Stimulated activated CD8-positive, alpha-beta memory T cell treated with anti-CD3 and anti-CD28 coated beads, Interleukin-15, amount 100 ng/mL, for 4 hours (primary cell): ENCODE measurements at regions not wholly inside any gene's neighbourhood (a gene's known extent, or its start where the extent isn't known, plus 50 kb on each side); places are given as distances from the start of the nearest gene placed in this dataset.
"Not testable (repeated sequence)": the region's sequence is repeated elsewhere in the genome, so short reads cannot be mapped to it uniquely, and the experiment has no call there.

Source experiments
- DNase-seq, 2 donors: peaks; one replicate each; pipeline ENCODE4 v3.0.0-alpha.2; 2020; ENCODE audit warnings: low read depth in 2 of 2

DNA sequence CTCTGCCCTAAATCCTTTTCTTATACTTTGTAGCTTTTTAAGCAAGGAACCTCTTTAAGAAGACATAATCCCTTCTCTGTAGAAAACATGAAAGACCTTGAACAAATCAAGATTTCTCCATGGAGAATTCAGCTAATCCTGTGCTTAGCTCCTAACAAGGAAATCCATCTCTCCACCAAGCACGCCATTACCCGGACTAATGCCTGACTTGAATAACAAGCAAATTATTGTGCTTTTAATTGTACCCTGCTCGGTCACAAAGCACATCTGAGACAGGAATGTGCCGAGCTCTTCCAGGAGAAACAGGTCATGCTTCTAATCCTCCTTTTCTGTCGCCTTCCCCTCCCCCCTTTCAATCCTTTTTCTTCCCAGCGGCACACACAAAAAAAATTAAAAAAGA lies 141.3 kb downstream of the PSAT1 start:
- DNase-seq: no peak

- no peak for DNase-seq
Measured at GRCh38 chr9:78438780-78439179, 141.9 kb downstream of the PSAT1 start.

DNA sequence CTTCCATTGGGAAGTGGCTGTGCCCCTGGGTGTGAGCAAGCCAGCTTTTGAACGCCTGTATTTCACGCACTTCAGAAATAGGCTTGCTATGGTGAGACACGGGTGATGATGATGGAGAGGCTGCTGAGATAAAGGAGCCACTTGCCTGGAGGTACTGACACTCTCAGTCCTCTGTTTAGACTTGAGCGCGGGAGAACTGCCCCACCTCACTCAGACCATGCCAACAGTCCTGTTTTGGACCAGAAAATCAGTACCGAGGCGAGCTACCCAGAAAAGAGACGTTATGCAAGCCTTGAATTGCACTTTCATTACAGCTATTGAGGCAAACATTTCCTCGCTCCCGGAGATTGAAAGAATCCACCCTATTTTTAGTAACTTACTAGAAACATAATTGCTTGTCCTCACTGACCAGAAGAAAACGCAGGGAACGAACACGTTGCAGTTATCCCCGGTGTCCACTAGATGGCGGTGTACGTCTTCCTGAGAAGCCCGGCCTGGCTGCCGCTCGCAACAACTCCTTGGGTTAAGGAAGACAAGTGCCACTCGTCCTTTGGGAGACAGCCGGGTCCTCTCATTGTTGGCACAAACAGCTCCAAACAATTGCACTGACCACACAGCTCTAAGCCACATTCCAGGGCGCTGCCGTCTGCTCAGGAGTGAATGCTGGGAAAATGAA lies 142.4 kb downstream of the PSAT1 start:
- peak in 1 of 2 donors; percentile 20 for DNase-seq

DNA sequence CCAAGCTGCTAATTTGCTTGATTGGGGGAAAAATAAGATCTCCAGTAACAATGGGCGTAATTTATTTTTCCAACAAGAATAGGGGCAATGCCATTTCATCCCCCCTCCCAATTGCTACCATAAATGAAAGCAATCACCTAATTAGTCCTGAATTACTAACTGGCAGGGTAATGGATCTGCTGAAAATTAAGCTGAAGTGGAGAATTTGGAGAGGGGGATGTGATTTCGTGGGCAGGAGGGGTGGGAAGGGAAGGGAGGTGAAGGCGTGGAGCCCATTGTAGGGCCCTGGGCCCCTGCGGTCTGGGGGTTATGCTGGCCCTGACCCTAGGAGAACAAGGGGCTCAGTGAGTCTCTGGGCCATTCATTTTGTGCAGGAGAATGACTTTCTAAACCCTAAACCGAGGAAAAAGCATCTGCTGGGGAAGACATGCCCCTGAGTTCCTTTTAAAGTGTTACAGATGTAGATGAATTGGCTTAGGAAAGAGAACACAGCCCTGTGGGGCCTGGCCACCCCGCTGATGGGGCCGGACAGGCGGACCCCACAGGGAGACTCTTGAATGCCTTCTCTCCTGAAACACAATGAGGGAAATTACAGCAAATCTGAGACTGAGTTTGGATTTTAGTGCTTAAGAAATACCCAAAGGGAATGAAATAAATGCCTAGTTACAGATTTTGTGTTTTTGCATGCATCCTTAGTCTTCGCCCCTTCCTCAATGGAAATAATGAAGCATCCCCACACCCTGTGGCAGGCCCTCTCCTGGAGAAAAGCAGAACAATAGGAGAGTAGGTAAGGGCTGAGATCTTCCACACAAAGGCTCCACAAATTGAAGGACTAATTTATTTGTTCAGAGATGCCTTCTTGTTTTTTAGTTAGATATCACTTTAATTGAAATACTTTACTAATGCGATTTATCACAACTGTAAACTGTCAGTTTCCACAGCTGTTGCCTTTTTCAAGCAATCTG lies 143.2 kb downstream of the PSAT1 start:
- no peak for DNase-seq

DNA sequence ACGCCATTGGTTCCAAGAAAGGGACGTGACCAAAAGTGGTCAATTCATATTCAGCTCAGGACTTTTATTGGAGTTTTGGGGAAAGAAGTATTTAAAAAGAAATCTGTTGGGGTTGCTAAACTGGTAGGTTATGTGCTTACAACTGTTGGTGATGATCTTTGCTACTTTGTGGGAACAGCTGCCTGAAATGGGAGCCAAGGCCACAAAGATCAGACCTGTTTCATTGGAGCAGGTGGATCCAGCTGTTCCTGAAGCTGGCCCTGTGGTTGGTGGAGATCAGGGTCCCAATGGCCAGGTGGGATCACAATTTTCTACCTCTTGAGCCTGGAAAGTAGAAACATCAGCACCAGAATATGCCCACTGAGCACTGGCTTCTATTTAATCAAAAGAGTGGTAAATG lies 144.5 kb downstream of the PSAT1 start:
- no peak for DNase-seq

DNA sequence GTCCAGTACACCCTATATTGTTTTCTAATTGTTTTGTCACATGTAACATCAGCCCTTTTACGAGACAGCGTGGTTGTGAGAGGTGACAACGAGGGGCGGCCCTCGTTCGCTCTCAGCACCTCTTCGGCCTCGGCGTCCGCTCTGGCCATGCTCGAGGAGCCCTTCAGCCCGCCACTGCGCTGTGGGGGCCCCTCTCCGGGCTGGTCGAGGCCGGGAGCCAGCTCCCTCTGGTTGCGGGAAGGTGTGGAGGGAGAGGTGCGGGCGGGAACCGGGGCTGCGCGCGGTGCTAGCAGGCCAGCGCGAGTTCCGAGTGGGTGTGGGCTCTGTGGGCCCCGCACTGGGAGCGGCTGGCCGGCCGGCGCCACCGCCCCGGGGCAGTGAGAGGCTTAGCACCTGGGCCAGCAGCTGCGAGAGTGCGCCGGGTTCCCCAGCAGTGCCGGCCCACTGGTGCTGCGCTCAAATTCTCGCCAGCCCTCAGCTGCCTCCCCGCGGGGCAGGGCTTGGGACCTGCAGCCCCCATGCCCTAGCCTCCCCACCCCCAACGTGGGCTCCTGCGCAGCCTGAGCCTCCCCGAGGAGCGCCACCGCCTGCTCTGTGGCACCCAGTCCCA lies 145.0 kb downstream of the PSAT1 start:
- no peak for DNase-seq

- not testable (repeated sequence) for DNase-seq
Measured at GRCh38 chr9:78442577-78442976, 145.7 kb downstream of the PSAT1 start.

GRCh38 chr9:78443946-78444345 lies 147.0 kb downstream of the PSAT1 start:
- DNase-seq: no peak

DNA sequence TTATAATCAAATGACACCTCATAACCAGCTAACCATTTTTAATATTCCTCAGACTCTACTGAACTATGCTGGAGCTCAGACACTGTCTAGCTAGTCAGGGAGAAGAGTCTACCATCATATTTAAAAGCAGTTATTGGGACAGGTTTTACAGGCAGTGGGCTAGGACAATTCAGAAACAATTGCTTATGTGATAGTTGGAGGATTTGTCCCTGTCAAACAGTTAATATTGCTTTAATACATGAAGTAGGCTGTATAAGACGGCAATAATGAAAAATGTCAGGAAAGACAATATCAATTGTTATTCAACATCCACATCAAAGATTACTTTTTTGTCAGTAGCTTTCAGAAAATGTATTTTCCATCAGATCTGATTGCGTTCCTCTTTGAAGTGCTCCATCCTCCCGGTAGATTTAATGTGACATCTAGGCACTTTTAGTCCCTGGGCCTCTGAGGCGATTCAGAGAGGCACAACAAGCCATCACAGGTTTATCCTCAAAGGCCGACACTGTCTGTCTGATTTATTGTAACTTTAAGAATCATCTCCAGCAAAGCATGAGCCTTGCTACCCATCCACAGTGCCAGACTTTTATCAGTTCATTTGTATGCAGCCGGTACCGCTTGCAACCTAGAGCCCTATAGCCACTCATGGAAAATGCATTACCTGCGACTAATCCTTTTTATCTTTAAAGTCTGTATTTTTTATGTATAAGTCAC lies 152.2 kb downstream of the PSAT1 start:
- DNase-seq: no peak

GRCh38 chr9:78453450-78453849 lies 156.5 kb downstream of the PSAT1 start:
- DNase-seq: no peak

GRCh38 chr9:78462611-78463010 lies 165.7 kb downstream of the PSAT1 start:
- DNase-seq: no peak

DNA sequence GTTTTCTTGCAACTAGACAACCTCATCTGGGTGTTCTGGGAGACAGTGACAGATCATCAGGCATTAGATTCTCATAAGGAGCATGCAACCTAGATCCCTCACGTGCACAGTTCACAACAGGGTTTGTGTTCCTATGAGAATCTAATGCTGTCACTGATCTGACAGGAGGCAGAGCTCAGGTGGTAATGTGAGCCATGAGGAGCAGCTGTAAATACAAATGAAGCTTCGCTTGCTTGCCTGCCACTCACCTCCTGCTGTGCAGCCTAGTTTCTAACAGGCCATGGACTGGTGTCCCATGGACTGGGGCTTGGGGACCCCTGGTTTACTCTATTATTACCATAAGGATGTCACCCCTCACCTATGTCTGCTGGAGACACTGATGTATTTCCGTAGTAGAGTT lies 166.8 kb downstream of the PSAT1 start:
- no peak for DNase-seq

- no peak for DNase-seq
Measured at GRCh38 chr9:78468231-78468630, 171.3 kb downstream of the PSAT1 start.

GRCh38 chr9:78468974-78469576 lies 172.2 kb downstream of the PSAT1 start:
- no peak for DNase-seq

GRCh38 chr9:78470216-78470615 lies 173.3 kb downstream of the PSAT1 start:
- no peak for DNase-seq

DNA sequence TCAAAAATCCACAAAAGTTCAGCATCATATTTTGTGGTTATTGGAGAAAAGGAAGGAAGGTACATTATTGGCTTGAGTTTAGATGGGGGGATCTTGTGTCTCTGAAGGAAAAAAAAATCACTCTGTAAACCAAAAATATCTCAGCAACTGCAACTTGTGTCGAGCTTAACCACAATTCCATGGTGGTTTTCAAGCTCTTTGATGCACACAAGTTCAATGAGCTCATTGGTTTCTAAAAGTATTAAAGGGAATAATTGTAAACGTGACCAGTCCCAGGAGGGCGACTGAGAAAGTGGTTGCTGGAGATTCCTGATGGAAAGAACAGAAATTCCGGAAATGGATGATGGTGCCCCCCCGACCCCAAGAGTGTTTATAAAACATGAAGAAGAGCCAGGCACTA lies 173.8 kb downstream of the PSAT1 start:
- DNase-seq: no peak

GRCh38 chr9:78472111-78472510 lies 175.2 kb downstream of the PSAT1 start:
- no peak for DNase-seq

- no peak for DNase-seq
Measured at GRCh38 chr9:78479441-78479840, 182.5 kb downstream of the PSAT1 start.

DNA sequence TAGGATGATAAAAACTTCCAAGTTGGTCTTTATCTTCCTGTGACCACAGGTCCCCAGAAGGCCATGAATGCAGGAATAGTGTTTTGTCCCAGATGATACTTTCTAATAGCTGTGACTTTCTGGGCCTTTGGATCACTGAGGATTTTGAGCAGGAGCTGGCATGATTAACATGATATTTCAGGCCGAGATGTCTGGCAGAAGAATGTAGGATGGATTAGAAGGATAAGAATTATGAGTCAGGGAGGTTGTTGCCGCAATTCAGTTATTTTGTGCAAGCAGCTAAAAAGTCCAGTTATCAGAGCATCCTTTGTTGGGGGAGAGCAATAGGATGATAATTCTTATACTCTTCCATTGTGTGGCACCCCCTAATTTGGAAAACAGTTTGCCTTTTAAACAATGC lies 189.7 kb downstream of the PSAT1 start:
- DNase-seq: no peak

DNA sequence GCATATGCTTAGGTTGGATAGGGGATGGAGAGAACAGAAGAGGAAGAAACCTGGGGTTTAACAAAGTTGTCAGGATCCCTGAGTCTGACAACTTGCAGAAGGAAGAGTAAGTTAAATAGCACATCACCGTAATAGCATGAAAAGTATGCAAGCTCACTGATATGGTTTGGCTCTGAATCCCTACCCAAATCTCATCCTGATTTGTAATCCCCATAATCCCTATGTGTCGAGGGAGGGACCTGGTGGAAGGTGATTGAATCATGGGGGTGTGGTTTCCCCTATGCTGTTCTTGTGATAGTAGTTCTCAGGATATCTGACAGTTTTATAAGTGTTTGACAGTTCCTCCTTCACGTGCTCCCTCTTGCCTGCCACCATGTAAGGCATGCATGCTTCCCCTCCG lies 193.3 kb downstream of the PSAT1 start:
- DNase-seq: no peak

GRCh38 chr9:78491402-78491801 lies 194.5 kb downstream of the PSAT1 start:
- DNase-seq: no peak
